Neural cell (in vitro differentiated cells): ENCODE measurements at regions not wholly inside any gene's neighbourhood (a gene's known extent, or its start where the extent isn't known, plus 50 kb on each side); places are given as distances from the start of the nearest gene placed in this dataset.

Experiments used
- H2AFZ ChIP-seq: fragments of 200-600, 300-800 bp; sonication (generic), shearing (Covaris generic); 2 replicates; pipeline ENCODE4 v1.6.0; 2014; ENCODE audit warnings: low read depth, mild to moderate bottlenecking, antibody characterized with exemption, low read length, moderate library complexity
- H3F3A ChIP-seq: fragments of 200-600 bp; shearing (Covaris generic); 2 replicates; pipeline ENCODE4 v1.6.1; 2016; ENCODE audit warnings: mild to moderate bottlenecking, moderate library complexity, mixed read lengths, antibody characterized with exemption, low read length; ENCODE audit not compliant: insufficient read depth, poor library complexity, severe bottlenecking
- H3K27ac ChIP-seq: fragments of 200-600, 300-800 bp; sonication (generic), shearing (Covaris generic); 2 replicates; pipeline ENCODE4 v1.5.1; 2014; ENCODE audit warnings: mild to moderate bottlenecking, low read length, moderate library complexity
- H3K27me3 ChIP-seq: fragments of 300-800, 200-600 bp; sonication (generic), shearing (Covaris generic); 2 replicates; pipeline ENCODE4 v1.6.0; 2014; ENCODE audit warnings: mild to moderate bottlenecking, low read depth, low read length, moderate library complexity; ENCODE audit not compliant: insufficient read depth
- H3K36me3 ChIP-seq: fragments of 300-800, 200-600 bp; sonication (generic), shearing (Covaris generic); 2 replicates; pipeline ENCODE4 v1.5.1; 2014; ENCODE audit warnings: mild to moderate bottlenecking, antibody characterized with exemption, low read length, moderate library complexity; ENCODE audit not compliant: insufficient read depth
- H3K4me2 ChIP-seq: fragments of 300-800, 200-600 bp; sonication (generic), shearing (Covaris generic); 2 replicates; pipeline ENCODE4 v1.6.0; 2014; ENCODE audit warnings: mild to moderate bottlenecking, low read length
- H3K4me3 ChIP-seq: fragments of 300-800, 200-600 bp; sonication (generic), shearing (Covaris generic); 2 replicates; pipeline ENCODE4 v1.5.1; 2014; ENCODE audit warnings: mild to moderate bottlenecking, low read length, moderate library complexity
- H3K79me2 ChIP-seq: fragments of 200-600 bp; shearing (Covaris generic); replicated peaks from 2 replicates; pipeline ENCODE4 v1.6.0; 2014; ENCODE audit warnings: mild to moderate bottlenecking, low read length, moderate library complexity; ENCODE audit not compliant: insufficient read depth
- H3K9ac ChIP-seq: fragments of 300-800, 200-600 bp; sonication (generic), shearing (Covaris generic); 2 replicates; pipeline ENCODE4 v1.6.1; 2016; ENCODE audit warnings: mild to moderate bottlenecking, low read length, mixed read lengths
- H3K9me2 ChIP-seq: fragments of 200-600 bp; shearing (Covaris generic); 2 replicates; pipeline ENCODE4 v1.6.1; 2016; ENCODE audit warnings: mild to moderate bottlenecking, low read length, mixed read lengths; ENCODE audit not compliant: insufficient read depth
- H3K9me3 ChIP-seq: fragments of 200-600, 300-800 bp; sonication (generic), shearing (Covaris generic); 2 replicates; pipeline ENCODE4 v1.6.1; 2016; ENCODE audit warnings: mild to moderate bottlenecking, mixed run types, low read length, moderate library complexity, mixed read lengths
- H4K20me1 ChIP-seq: fragments of 200-600 bp; shearing (Covaris generic); 2 replicates; pipeline ENCODE4 v1.6.1; 2016; ENCODE audit warnings: mild to moderate bottlenecking, mixed run types; ENCODE audit not compliant: insufficient read depth
- CTCF ChIP-seq: fragments of 450-650 bp; IDR thresholded peaks from 2 replicates; pipeline ENCODE4 v1.5.1; 2014; ENCODE audit warnings: antibody characterized with exemption, mild to moderate bottlenecking, moderate library complexity; ENCODE audit not compliant: poor library complexity, severe bottlenecking
- EP300 ChIP-seq: fragments of 450-650 bp; conservative IDR thresholded peaks from 2 replicates; pipeline ENCODE4 v1.6.1; 2014; ENCODE audit warnings: antibody characterized with exemption, mild to moderate bottlenecking, moderate library complexity; ENCODE audit not compliant: poor library complexity, severe bottlenecking
- EZH2 ChIP-seq: fragments of 200-600, 300-800 bp; shearing (Covaris generic), sonication (generic); IDR thresholded peaks from 2 replicates; pipeline ENCODE4 v1.6.1; 2014; ENCODE audit warnings: antibody characterized with exemption, low read length, borderline replicate concordance, mild to moderate bottlenecking; ENCODE audit not compliant: insufficient read depth, poor library complexity, severe bottlenecking
- MXI1 ChIP-seq: fragments of 450-650 bp; conservative IDR thresholded peaks from 2 replicates; pipeline ENCODE4 v1.6.1; 2014; ENCODE audit warnings: antibody characterized with exemption, mild to moderate bottlenecking; ENCODE audit not compliant: poor library complexity, severe bottlenecking
- POLR2AphosphoS5 ChIP-seq: IDR thresholded peaks from 2 replicates; pipeline ENCODE4 v1.6.1; 2012
- RAD21 ChIP-seq: fragments of 450-650 bp; conservative IDR thresholded peaks from 2 replicates; pipeline ENCODE4 v1.6.1; 2014; ENCODE audit warnings: antibody characterized with exemption, mild to moderate bottlenecking, moderate library complexity
- REST ChIP-seq: IDR thresholded peaks from 2 replicates; pipeline ENCODE4 v1.6.1; 2012; ENCODE audit warnings: borderline replicate concordance
- SMC3 ChIP-seq: fragments of 450-650 bp; conservative IDR thresholded peaks from 2 replicates; pipeline ENCODE4 v1.6.1; 2014; ENCODE audit warnings: antibody characterized with exemption, mild to moderate bottlenecking, moderate library complexity; ENCODE audit not compliant: poor library complexity
- TAF1 ChIP-seq: IDR thresholded peaks from 2 replicates; pipeline ENCODE4 v1.6.1; 2012; ENCODE audit warnings: low read depth

DNA sequence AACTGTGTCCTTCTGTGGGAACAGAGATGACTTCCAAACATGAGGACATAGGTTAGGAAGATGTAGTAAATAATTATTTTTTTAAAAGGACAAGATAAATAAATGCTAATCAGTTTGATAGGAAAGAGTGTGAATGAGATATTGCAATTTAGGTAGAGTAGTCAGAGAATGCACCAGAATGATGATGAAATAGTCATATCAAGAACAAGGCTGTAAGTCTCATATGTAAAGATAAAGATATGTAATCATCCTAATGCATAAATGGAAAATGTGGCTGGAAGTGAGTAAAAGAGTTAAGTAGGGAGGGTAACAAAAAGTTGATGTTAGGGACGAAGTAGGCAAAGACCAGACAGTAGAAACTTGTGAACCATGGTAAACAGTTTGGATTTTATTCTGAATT, 1041.7 kb upstream of the MIR17HG start:
- H3K4me3 ChIP-seq: no peak overlapping the region
- H3K9ac ChIP-seq: no peak overlapping the region
- H3K36me3 ChIP-seq: no peaks in the 10 kb centered on the region
- TF ChIP-seq POLR2AphosphoS5 (no peak), CTCF (no peak), RAD21 (no peak), EP300 (no peak), REST (no peak)
- no peaks in the 10 kb centered on the region for H3F3A ChIP-seq
- H3K9me2 ChIP-seq: no peaks in the 10 kb centered on the region
- H3K4me2 ChIP-seq: no peak overlapping the region
- no peaks in the 10 kb centered on the region for H3K27me3 ChIP-seq
- H3K9me3 ChIP-seq: no peaks in the 10 kb centered on the region
- H3K79me2 ChIP-seq: no peaks in the 10 kb centered on the region
- H4K20me1 ChIP-seq: no peaks in the 10 kb centered on the region
- H2AFZ ChIP-seq: no peak overlapping the region
- no peak overlapping the region for H3K27ac ChIP-seq

- no peak for TF ChIP-seq POLR2AphosphoS5
- no peak for TF ChIP-seq SMC3
- TF ChIP-seq MXI1: no peak
- no peak for TF ChIP-seq TAF1
- TF ChIP-seq REST: no peak
- TF ChIP-seq EZH2: no peak
- TF ChIP-seq RAD21: no peak
- no peak for TF ChIP-seq EP300
- no peak for TF ChIP-seq CTCF
- no peaks in the 10 kb centered on the region for H4K20me1 ChIP-seq
- H3K9ac ChIP-seq: no peak overlapping the region
Observed at GRCh38 chr13:90307136-90307535, 1040.4 kb upstream of the MIR17HG start.

More at GRCh38 chr13:90307136-90307535, 1040.4 kb upstream of the MIR17HG start:
- Histone ChIP-seq H3K27ac (no peak overlapping the region), H3K4me3 (no peak overlapping the region), H3F3A (no peaks in the 10 kb centered on the region), H3K9me3 (no peaks in the 10 kb centered on the region), H2AFZ (no peak overlapping the region), H3K79me2 (no peaks in the 10 kb centered on the region), H3K4me2 (no peak overlapping the region), H3K9me2 (no peaks in the 10 kb centered on the region), H3K36me3 (no peaks in the 10 kb centered on the region), H3K27me3 (no peaks in the 10 kb centered on the region)
